Natural killer cell (primary cell): ENCODE measurements at regions not wholly inside any gene's neighbourhood (a gene's known extent, or its start where the extent isn't known, plus 50 kb on each side); places are given as distances from the start of the nearest gene placed in this dataset.

Source experiments
- ATAC-seq, 3 donors: fragments of 150-1000 bp in 2 of 3; fragments of 200-7000 bp in 1 of 3; cut with Tn5 transposase; 1 replicate in 1 of 3; 2 replicates in 2 of 3; pipeline ENCODE4 v1.10.0; 2021; ENCODE audit warnings: mild to moderate bottlenecking in 2 of 3, moderate library complexity in 2 of 3
- DNase-seq, 2 donors: peaks; one replicate each; pipeline versions ENCODE4 v3.0.0 to v3.0.0-alpha.2; 2013 to 2021; ENCODE audit warnings: mixed read lengths in 1 of 2
- H3K27ac ChIP-seq: one replicate; pipeline ENCODE4 v1.5.1; 2013; ENCODE audit warnings: mild to moderate bottlenecking, low read length
- H3K27me3 ChIP-seq: one replicate; pipeline ENCODE4 v1.6.1; 2013; ENCODE audit warnings: low read length; ENCODE audit not compliant: control insufficient read depth, insufficient read depth
- H3K36me3 ChIP-seq: one replicate; pipeline ENCODE4 v1.6.1; 2013; ENCODE audit warnings: low read length; ENCODE audit not compliant: control insufficient read depth, insufficient read depth
- H3K4me1 ChIP-seq: one replicate; pipeline ENCODE4 v1.6.1; 2013; ENCODE audit warnings: low read length; ENCODE audit not compliant: control insufficient read depth, insufficient read depth
- H3K4me3 ChIP-seq: one replicate; pipeline ENCODE4 v1.5.1; 2013; ENCODE audit warnings: low read length
- H3K9me3 ChIP-seq: one replicate; pipeline ENCODE4 v1.6.1; 2013; ENCODE audit warnings: low read length; ENCODE audit not compliant: control insufficient read depth, insufficient read depth
- H3K27ac Mint-ChIP-seq, 2 donors: one replicate each; pipeline ENCODE4 v1.8.0; 2022; ENCODE audit warnings: mild to moderate bottlenecking in 2 of 2, mixed read lengths in 2 of 2, moderate library complexity in 1 of 2
- H3K27me3 Mint-ChIP-seq, 2 donors: one replicate each; pipeline ENCODE4 v1.8.0; 2022; ENCODE audit warnings: low read depth in 2 of 2, mixed read lengths in 2 of 2
- H3K36me3 Mint-ChIP-seq: one replicate; pipeline ENCODE4 v1.8.0; 2022; ENCODE audit warnings: mixed read lengths
- H3K4me1 Mint-ChIP-seq, 2 donors: one replicate each; pipeline ENCODE4 v1.8.0; 2022; ENCODE audit warnings: mixed read lengths in 2 of 2
- H3K4me3 Mint-ChIP-seq: one replicate; pipeline ENCODE4 v1.8.0; 2022; ENCODE audit warnings: mild to moderate bottlenecking, moderate library complexity, mixed read lengths
- H3K9me3 Mint-ChIP-seq, 2 donors: one replicate each; pipeline ENCODE4 v1.8.0; 2022; ENCODE audit warnings: mixed read lengths in 2 of 2
- WGBS: methylation state at CpG from one replicate; pipeline ENCODE4 v1.1.7; 2013; ENCODE audit warnings: missing lambda C conversion rate; ENCODE audit not compliant: insufficient coverage; 5-methylcytosine and 5-hydroxymethylcytosine counted together
- intact Hi-C: fragments of 100-400 bp; cut with micrococcal nuclease; formaldehyde crosslinking; loops from one replicate; pipeline ENCODE4 v1.14.2; 2022
- TF ChIP-seq, protein P1 (sequence below): fragments of 200-600 bp; IDR thresholded peaks from one replicate; pipeline ENCODE4 v1.8.0; 2022; ENCODE audit warnings: antibody characterized with exemption

DNA sequence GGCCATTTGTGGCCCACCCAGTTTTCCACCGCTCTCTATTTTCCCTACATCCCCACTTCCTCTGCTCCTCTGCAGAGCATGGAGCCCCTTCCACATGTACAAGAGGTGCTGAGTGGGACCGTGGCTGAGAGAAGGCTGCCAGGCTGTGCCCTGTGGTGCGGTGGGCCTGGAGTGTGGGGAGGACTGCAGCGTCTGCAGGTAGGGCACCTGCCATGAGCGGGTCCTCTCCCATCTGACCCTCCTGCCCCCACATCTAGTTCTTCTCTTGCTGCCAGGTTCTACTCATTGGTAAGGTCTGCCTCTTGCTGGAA, 145.6 kb upstream of the FAM20C start:
- no peak for DNase-seq
- peaks cover 15 to 18% of the 10 kb centered on the region in 2 donors for H3K27me3 Mint-ChIP-seq
- H3K4me1 ChIP-seq: no peaks in the 10 kb centered on the region
- intact Hi-C loops: no loop called here
- no peak overlapping the region for H3K4me3 Mint-ChIP-seq
- no peaks in the 10 kb centered on the region for H3K9me3 ChIP-seq
- no peak overlapping the region for H3K4me3 ChIP-seq
- no peaks in the 10 kb centered on the region for H3K36me3 Mint-ChIP-seq
- no peak for ATAC-seq
- WGBS: 91% methylated on average over 5 of the region's 5 CpGs
- no peaks in the 10 kb centered on the region for H3K36me3 ChIP-seq
- no peaks in the 10 kb centered on the region for H3K9me3 Mint-ChIP-seq
- H3K27ac Mint-ChIP-seq: no peak overlapping the region
- TF ChIP-seq, protein P1, sequence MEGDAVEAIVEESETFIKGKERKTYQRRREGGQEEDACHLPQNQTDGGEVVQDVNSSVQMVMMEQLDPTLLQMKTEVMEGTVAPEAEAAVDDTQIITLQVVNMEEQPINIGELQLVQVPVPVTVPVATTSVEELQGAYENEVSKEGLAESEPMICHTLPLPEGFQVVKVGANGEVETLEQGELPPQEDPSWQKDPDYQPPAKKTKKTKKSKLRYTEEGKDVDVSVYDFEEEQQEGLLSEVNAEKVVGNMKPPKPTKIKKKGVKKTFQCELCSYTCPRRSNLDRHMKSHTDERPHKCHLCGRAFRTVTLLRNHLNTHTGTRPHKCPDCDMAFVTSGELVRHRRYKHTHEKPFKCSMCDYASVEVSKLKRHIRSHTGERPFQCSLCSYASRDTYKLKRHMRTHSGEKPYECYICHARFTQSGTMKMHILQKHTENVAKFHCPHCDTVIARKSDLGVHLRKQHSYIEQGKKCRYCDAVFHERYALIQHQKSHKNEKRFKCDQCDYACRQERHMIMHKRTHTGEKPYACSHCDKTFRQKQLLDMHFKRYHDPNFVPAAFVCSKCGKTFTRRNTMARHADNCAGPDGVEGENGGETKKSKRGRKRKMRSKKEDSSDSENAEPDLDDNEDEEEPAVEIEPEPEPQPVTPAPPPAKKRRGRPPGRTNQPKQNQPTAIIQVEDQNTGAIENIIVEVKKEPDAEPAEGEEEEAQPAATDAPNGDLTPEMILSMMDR: no peak
- no peaks in the 10 kb centered on the region for H3K4me1 Mint-ChIP-seq
- H3K27ac ChIP-seq: no peak overlapping the region
- H3K27me3 ChIP-seq: no peaks in the 10 kb centered on the region

DNA sequence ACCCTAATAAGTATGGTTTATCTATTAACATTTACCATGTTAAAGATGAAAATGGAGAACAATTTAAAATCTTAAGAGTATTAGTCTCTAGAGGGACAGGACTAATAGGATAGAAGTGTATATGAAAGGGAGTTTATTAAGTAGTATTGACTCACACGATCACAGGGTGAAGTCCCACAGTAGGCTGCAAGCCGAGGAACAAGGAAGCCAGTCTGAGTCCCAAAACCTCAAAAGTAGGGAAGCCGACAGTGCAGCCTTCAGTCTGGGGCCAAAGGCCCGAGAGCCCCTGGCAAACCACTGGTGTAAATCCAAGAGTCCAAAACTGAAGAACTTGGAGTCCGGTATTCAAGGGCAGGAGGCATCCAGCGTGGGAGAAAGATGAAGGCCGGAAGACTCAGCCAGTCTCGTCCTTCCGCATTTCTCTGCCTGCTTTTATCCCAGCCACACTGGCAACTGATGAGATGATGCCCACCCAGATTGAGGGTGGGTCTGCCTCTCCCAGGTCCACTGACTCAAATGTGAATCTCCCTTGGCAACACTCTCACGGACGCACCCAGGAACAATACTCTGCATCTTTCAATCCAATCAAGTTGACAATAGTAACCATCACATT, 140.8 kb upstream of the FAM20C start:
- intact Hi-C loops: no loop called here
- Histone ChIP-seq H3K4me3 (no peak overlapping the region), H3K27ac (no peak overlapping the region), H3K4me1 (no peaks in the 10 kb centered on the region), H3K27me3 (no peaks in the 10 kb centered on the region), H3K9me3 (no peaks in the 10 kb centered on the region), H3K36me3 (no peaks in the 10 kb centered on the region)
- TF ChIP-seq, protein P1: no peak
- no peak overlapping the region for H3K27ac Mint-ChIP-seq
- H3K27me3 Mint-ChIP-seq: peaks cover 7 to 10% of the 10 kb centered on the region in 2 donors
- no peaks in the 10 kb centered on the region for H3K9me3 Mint-ChIP-seq
- ATAC-seq: no peak
- H3K4me3 Mint-ChIP-seq: no peak overlapping the region
- no peaks in the 10 kb centered on the region for H3K4me1 Mint-ChIP-seq
- 95% methylated on average over 11 of the region's 11 CpGs for WGBS
- DNase-seq: no peak
- no peaks in the 10 kb centered on the region for H3K36me3 Mint-ChIP-seq

DNA sequence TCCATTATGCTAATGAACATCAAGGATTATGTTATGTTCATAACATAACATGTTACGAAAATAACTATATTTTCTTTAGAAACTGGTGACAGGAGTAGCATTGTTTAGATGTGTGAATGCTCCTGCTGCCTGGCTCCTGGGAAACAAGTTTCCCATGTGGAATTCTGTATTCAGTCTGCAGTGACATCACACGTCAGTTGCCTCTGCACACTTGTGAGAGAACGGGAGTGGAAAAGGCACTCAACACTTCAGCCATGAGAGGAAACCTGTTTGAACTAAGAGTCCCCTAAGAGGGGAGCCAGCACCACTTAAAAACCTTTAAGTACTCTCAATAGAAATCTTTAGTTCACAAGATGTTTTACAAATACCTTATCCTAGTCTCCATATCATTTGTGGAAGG, 140.3 kb upstream of the FAM20C start:
- H3K9me3 Mint-ChIP-seq: no peaks in the 10 kb centered on the region
- TF ChIP-seq, protein P1: no peak
- 90% methylated on average over 2 of the region's 3 CpGs for WGBS
- no peak overlapping the region for H3K4me3 ChIP-seq
- no peak overlapping the region for H3K27ac ChIP-seq
- DNase-seq (no peak), ATAC-seq (no peak)
- no peak overlapping the region for H3K4me3 Mint-ChIP-seq
- H3K36me3 ChIP-seq: no peaks in the 10 kb centered on the region
- no peaks in the 10 kb centered on the region for H3K9me3 ChIP-seq
- H3K27me3 ChIP-seq: no peaks in the 10 kb centered on the region
- intact Hi-C loops: no loop called here
- peaks cover 2 to 6% of the 10 kb centered on the region in 2 donors for H3K27me3 Mint-ChIP-seq
- H3K4me1 Mint-ChIP-seq: no peaks in the 10 kb centered on the region
- no peaks in the 10 kb centered on the region for H3K36me3 Mint-ChIP-seq
- no peaks in the 10 kb centered on the region for H3K4me1 ChIP-seq
- no peak overlapping the region for H3K27ac Mint-ChIP-seq

DNA sequence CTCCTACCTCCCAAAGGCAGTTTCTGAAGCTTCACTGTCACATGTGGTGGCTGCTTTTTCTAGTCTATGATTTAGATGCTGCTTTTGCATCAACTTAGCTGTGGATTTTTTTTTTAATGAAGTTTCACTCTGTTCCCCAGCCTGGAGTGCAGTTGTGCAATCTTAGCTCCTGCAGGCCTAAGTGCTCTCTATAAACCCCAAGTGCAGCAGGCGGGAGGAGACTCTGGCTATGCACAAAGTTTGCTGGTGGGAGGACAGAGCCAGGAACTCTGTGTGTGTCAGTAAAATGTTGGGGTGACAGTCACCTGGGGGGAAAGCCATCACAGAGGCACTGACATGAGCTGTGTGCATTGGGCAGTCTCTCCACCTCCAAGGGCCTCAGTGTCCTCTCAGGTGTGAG, 138.8 kb upstream of the FAM20C start:
- ATAC-seq: no peak

More for the DNA sequence above, 138.8 kb upstream of the FAM20C start:
- H3K9me3 ChIP-seq: no peaks in the 10 kb centered on the region
- no peaks in the 10 kb centered on the region for H3K27me3 ChIP-seq
- DNase-seq: no peak
- no peak overlapping the region for H3K27ac ChIP-seq
- Mint-ChIP-seq H3K4me3 (no peak overlapping the region), H3K36me3 (no peaks in the 10 kb centered on the region), H3K27me3 (peaks cover 0 to 5% of the 10 kb centered on the region in 2 donors), H3K4me1 (no peaks in the 10 kb centered on the region), H3K9me3 (no peaks in the 10 kb centered on the region), H3K27ac (no peak overlapping the region)
- H3K36me3 ChIP-seq: no peaks in the 10 kb centered on the region
- intact Hi-C loops: no loop called here
- no peak overlapping the region for H3K4me3 ChIP-seq
- 75% methylated on average over 1 of the region's 1 CpG for WGBS
- TF ChIP-seq, protein P1: no peak
- no peaks in the 10 kb centered on the region for H3K4me1 ChIP-seq
